ENCODE measurements at regions not wholly inside any gene's neighbourhood (a gene's known extent, or its start where the extent isn't known, plus 50 kb on each side); places are given as distances from the start of the nearest gene placed in this dataset.

GRCh38 chr4:136800248-136800647 is 732.0 kb downstream of the PCDH18 start:
- TF ChIP-seq POLR2A (IDR thresholded peaks at IDR 0.05; ENCODE audit: low read length) (no peak), GATA1 (IDR thresholded peaks at IDR 0.05; ENCODE audit: low read depth, low read length) (no peak)

All from erythroblast (primary cell).